ENCODE measurements at regions not wholly inside any gene's neighbourhood (a gene's known extent, or its start where the extent isn't known, plus 50 kb on each side); places are given as distances from the start of the nearest gene placed in this dataset.
"Not testable (repeated sequence)": the region's sequence is repeated elsewhere in the genome, so short reads cannot be mapped to it uniquely, and the experiment has no call there.

- intact Hi-C loops (cut with micrococcal nuclease), result no loop called here
Observed at GRCh38 chr6:14510038-14510437, 392.5 kb downstream of the CD83 start.

- intact Hi-C loops (cut with micrococcal nuclease), result no loop called here
Observed at GRCh38 chr6:14511061-14511586, 393.6 kb downstream of the CD83 start.

- intact Hi-C loops (cut with micrococcal nuclease), result no loop called here
Observed at GRCh38 chr6:14512246-14512645, 394.7 kb downstream of the CD83 start.

DNA sequence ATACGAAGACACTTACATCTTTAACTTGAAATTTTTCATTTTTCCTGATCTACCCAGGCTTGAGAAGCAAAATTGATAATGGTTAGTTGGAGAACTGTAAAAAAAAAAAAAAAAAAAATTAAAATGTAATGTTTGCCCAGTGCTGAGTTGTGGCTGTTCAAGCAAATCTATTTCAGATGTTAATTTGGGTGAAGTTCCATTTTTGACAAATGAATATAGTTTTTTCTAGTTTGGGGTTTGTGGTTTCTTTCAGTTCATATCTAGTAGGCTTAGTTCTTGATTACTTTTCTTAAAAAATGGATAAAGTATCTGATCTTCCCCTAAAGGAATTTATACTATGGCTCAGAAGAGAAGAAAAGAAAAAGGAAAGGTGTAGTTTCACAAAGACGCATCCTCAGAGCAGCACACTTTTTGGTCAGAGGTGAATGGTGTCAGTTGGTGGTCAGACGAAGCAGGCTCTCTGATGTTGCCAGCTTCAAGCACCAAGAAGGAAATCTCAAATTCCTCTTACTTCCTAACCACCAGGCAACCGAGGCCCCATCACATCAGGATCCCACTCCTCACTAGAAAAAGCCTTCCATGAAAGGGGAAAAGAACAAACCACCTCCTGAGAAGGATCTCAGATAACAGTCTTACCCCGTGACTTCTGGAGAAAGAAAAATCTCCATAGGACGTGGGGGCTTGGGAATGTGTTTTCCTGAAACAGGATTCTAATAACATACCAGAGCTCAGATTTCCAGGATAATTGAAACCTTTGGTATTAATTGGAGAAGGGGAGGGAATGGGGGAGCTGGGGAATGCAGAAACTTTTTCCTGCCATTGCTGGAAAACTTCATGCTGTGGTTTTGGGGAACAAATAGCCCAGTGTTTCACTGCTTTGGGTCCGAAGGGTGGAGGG, 396.2 kb downstream of the CD83 start:
- intact Hi-C loops (cut with micrococcal nuclease), result no loop called here

DNA sequence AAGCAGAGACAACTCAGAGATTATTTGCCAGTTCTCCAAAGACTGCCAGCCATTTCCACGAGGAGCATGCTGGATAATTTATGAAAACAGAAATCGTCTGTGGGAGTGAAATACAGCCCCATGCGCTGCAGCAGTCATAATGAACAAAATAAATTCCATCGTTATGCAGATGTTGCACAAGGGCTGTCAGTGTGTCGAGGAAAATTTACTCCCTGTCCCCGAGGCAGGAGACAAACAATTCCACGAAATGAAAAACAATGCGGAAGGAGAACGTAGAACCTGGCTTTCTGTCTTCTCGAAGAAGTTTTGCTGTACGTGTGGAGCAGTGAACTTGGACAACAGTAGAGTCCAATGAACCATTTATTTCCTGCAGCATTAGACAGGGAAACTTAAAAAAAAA, 399.4 kb downstream of the CD83 start:
- intact Hi-C loops (cut with micrococcal nuclease), result no loop called here

- intact Hi-C loops (cut with micrococcal nuclease), result no loop called here
Observed at GRCh38 chr6:14517516-14518105, 400.0 kb downstream of the CD83 start.

DNA sequence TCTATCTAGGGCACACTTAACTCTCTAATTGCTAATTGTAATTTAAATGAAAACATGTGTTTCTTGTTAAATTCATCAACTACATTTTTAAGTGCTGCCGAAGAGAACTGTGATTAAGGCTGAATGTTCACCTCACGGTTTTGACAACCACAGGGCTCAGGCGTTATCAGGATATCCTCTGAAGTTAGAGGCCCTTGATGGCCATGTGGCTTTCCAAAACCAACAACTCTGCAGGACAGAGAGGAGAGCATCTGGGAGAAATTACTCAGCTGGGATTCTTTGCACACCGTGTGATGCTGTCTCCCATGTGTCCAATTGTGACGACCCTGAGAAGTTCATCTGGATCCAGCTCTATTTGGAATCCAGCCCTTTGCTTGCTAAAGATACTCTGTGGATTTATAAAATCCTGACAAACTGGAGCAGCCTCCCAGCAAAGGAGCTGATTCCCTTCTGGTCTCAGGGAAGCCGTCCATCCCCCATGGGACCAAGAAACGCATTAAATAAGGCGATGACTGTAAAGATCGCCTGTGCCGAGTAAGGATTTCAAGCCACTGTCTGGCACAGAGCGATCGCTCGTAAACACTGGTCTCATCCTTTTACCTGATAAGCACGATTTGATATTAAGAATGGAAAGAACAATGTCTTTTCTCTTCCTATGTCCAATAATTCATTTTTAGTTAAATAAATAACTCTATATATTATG, 401.1 kb downstream of the CD83 start:
- intact Hi-C loops (cut with micrococcal nuclease), result no loop called here

GRCh38 chr6:14520029-14520428, 402.5 kb downstream of the CD83 start:
- intact Hi-C loops (cut with micrococcal nuclease), result no loop called here

GRCh38 chr6:14520536-14520935, 403.0 kb downstream of the CD83 start:
- intact Hi-C loops (cut with micrococcal nuclease), result no loop called here

GRCh38 chr6:14521141-14521540, 403.6 kb downstream of the CD83 start:
- intact Hi-C loops (cut with micrococcal nuclease), result no loop called here

DNA sequence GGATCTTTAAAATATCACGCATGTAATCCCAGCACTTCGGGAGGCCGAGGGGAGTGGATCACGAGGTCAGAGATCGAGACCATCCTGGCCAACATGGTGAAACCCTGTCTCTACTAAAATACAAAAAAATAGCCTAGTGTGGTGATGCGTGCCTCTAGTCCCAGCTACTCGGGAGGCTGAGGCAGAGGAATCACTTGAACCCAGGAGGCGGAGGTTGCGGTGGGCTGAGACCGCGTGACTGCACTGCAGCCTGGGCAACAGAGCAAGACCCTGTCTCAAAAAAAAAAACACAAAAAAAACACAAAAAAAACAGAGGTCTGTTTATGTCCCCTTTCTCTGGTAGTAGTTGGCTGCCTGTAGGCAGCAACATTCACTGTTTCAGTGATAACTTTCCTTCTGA, 404.3 kb downstream of the CD83 start:
- intact Hi-C loops (cut with micrococcal nuclease), result not testable (repeated sequence)

DNA sequence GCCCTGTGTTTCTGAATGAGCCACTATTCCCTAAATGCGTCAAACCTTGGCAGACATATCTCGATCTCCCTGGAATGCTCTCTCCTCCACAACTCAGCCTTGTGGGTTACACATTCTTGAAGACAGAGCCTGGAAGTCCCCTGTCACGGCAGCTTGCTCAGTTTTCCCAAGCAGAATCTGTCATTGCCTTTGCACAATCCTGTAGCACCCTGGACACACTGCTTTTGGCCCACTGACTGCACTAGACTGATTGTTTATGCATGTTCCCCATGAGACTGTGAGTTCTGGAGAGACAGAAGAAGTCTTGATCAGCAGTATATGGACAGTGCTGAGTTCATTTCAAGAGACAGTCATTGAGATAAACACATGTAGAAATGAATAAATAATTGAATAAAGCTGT, 406.7 kb downstream of the CD83 start:
- intact Hi-C loops (cut with micrococcal nuclease), result no loop called here

DNA sequence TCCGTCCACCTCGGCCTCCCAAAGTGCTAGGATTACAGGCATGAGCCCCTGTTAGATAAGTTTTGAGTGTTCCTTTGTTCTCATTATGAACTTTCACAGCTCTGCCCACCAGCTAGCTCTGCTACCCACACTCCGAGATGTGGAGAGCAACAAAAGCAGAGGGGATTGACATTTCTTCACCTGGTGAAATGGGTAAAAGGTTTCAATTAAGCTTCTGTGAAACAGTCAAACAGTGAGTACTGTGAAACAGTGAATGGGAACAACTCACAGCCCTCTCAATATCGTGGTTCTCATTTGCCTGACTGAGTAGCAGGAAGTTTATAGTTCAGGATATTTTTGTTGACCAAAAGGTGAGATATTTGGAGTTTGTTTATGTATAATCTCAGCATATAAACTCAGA, 412.8 kb downstream of the CD83 start:
- intact Hi-C loops (cut with micrococcal nuclease), result no loop called here

DNA sequence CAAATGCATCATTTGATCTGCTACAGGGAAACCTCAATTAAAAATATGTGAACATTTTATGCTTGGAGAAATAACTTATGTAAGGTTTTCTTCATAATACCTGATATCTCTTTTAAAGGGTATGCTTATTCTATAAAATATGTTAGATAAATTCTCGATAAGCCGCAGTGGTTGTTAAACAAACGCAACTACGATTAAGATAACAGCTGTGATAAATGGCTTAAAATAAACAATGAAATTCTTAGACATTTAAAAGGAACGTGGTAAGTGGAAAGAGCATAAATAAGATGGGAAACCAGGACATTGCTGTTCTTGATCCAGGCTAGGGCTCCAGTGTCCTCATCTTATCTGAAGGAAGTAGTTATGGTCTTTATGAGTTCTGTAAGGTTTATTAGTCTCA, 415.9 kb downstream of the CD83 start:
- intact Hi-C loops (cut with micrococcal nuclease), result no loop called here

DNA sequence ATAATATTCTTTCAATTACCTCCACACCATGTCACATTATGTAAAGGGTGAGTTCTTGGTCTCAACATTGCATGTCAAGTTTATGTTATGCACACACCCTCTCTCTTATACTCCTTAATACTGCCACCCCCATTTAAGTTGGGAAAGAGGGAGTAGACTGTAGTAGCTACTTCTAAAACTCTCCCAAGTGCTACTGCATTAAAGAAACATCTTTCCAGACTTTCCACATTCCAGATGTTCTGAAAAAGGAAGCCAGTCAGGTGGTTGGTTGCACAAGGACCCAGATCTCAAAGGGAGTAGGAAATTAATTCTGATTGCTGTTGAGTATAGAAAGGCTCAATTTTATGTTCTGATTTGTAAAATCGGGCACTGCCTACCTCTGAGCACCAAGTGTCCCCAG, 419.5 kb downstream of the CD83 start:
- intact Hi-C loops (cut with micrococcal nuclease), result no loop called here

- intact Hi-C loops (cut with micrococcal nuclease), result loop anchor here (5.0 kb wide), 1 partner anchor 122 kb away; no protein-coding TSS in a partner anchor
Observed at GRCh38 chr6:14540276-14540675, 422.7 kb downstream of the CD83 start.

DNA sequence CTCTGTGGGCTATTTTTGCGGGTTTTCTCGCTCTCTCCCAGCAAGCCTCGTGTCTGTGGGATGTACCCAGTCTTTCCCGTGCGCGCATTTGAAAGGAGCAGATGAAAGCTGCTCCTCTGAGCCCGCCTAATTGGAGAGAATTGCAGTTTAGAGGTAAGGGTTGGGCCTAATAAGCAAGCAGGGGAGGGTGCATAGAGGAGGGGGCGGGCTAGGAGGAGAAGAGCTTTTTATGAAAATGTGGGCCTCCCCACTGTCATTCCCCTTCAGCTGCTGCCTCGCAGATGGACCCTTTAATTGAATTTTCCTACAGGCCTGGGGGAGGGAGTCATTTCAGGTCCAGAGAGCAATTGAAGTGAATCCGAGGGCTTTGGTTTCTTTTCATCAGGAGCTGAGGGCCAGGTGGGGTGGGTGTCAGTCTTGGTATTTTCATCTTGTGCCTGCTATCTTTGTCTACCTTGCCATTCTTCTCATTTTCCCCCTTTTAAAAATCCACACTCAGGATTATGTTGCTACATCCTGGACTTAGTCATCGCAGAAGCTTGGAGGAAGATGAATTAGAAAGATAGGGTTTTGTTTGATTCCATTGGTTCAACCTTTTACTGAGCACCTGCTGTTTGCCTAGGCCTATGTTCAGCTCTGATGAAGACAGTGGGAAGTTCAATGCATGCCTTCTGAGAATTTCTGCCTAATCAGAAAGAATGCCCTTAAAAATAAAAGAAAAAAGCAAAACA, 423.4 kb downstream of the CD83 start:
- intact Hi-C loops (cut with micrococcal nuclease), result loop anchor here (5.0 kb wide), 1 partner anchor 121 kb away; no protein-coding TSS in a partner anchor

GRCh38 chr6:14542670-14543366, 425.2 kb downstream of the CD83 start:
- intact Hi-C loops (cut with micrococcal nuclease), result loop anchor here (5.0 kb wide), 1 partner anchor 119 kb away; no protein-coding TSS in a partner anchor

GRCh38 chr6:14543971-14544585, 426.5 kb downstream of the CD83 start:
- intact Hi-C loops (cut with micrococcal nuclease), result loop anchor here (5.0 kb wide), 1 partner anchor 118 kb away; no protein-coding TSS in a partner anchor

DNA sequence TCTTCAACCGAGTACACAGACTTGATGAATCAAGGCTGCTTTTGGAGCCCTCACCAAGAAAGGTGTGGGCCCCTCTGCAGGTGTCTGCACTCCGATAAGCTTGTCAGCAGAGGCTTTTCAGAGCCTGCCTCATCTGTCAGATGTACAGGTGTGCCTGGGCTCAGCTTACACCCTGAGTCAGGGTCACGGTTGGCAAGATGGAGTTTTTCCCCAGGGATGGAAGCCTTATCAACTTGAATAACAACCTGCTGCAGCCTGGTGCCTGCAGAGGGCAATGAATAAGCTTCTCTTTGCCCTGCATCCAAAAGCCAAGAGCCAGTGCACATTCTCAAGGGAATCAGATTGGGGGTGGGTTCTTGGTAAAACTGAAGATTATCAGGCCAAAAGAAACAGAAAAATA, 427.1 kb downstream of the CD83 start:
- intact Hi-C loops (cut with micrococcal nuclease), result loop anchor here (5.0 kb wide), 1 partner anchor 118 kb away; no protein-coding TSS in a partner anchor

Measured in T-helper 1 cell treated with Interleukin-12 subunit alpha and Interleukin-12 subunit beta and Interleukin-4 antibody, amounts not matched to agents 30 ng/mL and 1 ng/mL, for 36 hours (primary cell).